Endothelial cell (in vitro differentiated cells): ENCODE measurements at regions not wholly inside any gene's neighbourhood (a gene's known extent, or its start where the extent isn't known, plus 50 kb on each side); places are given as distances from the start of the nearest gene placed in this dataset.

Experiments used
- DNase-seq: peaks from one replicate; pipeline ENCODE4 v3.0.0; 2021; ENCODE audit warnings: low spot score
- H3K27ac Mint-ChIP-seq: one replicate; pipeline ENCODE4 v1.8.0; 2021; ENCODE audit warnings: mixed read lengths, inconsistent platforms; ENCODE audit not compliant: unreplicated experiment
- H3K27me3 Mint-ChIP-seq: one replicate; pipeline ENCODE4 v1.8.0; 2021; ENCODE audit warnings: mild to moderate bottlenecking, moderate library complexity, mixed read lengths, inconsistent platforms; ENCODE audit not compliant: unreplicated experiment
- H3K36me3 Mint-ChIP-seq: one replicate; pipeline ENCODE4 v1.8.0; 2021; ENCODE audit warnings: mild to moderate bottlenecking, low read depth, mixed read lengths, inconsistent platforms; ENCODE audit not compliant: unreplicated experiment
- H3K4me1 Mint-ChIP-seq: one replicate; pipeline ENCODE4 v1.8.0; 2021; ENCODE audit warnings: mild to moderate bottlenecking, mixed read lengths, inconsistent platforms; ENCODE audit not compliant: unreplicated experiment
- H3K4me3 Mint-ChIP-seq: one replicate; pipeline ENCODE4 v1.8.0; 2021; ENCODE audit warnings: mild to moderate bottlenecking, mixed read lengths, inconsistent platforms; ENCODE audit not compliant: unreplicated experiment
- H3K9me3 Mint-ChIP-seq: one replicate; pipeline ENCODE4 v1.8.0; 2021; ENCODE audit warnings: mixed read lengths, inconsistent platforms; ENCODE audit not compliant: unreplicated experiment
- TF ChIP-seq, protein P1 (sequence below): fragments of 200-600 bp; sonication (generic); IDR thresholded peaks from one replicate; pipeline ENCODE4 v1.5.0; 2021; ENCODE audit warnings: antibody characterized with exemption; ENCODE audit not compliant: unreplicated experiment

GRCh38 chr2:15855766-15856260, 84.5 kb upstream of the MYCN start:
- Mint-ChIP-seq H3K27ac (no peak overlapping the region), H3K27me3 (no peaks in the 10 kb centered on the region), H3K36me3 (no peaks in the 10 kb centered on the region), H3K9me3 (no peaks in the 10 kb centered on the region), H3K4me3 (no peak overlapping the region), H3K4me1 (no peaks in the 10 kb centered on the region)
- TF ChIP-seq, protein P1, sequence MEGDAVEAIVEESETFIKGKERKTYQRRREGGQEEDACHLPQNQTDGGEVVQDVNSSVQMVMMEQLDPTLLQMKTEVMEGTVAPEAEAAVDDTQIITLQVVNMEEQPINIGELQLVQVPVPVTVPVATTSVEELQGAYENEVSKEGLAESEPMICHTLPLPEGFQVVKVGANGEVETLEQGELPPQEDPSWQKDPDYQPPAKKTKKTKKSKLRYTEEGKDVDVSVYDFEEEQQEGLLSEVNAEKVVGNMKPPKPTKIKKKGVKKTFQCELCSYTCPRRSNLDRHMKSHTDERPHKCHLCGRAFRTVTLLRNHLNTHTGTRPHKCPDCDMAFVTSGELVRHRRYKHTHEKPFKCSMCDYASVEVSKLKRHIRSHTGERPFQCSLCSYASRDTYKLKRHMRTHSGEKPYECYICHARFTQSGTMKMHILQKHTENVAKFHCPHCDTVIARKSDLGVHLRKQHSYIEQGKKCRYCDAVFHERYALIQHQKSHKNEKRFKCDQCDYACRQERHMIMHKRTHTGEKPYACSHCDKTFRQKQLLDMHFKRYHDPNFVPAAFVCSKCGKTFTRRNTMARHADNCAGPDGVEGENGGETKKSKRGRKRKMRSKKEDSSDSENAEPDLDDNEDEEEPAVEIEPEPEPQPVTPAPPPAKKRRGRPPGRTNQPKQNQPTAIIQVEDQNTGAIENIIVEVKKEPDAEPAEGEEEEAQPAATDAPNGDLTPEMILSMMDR: no peak
- no peak for DNase-seq

DNA sequence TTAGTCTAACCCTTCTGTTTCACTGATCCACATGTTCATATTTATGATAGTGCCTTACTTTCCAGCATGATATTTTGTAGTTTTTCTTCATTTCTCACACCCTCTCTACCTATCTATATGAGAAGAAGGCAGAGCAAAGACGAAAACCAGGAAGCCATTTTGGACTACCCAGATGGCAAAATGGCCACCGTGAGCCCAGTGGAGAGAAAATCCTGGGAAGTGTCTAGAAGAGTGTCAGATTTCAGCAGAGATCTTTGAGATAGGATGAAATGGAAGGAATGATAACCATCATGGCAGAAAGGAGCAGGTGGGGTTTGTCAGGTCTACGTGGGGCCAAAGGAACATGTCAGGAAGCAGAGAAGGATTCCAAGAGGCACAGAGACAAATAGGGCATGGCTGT, 84.0 kb upstream of the MYCN start:
- Mint-ChIP-seq H3K4me1 (no peaks in the 10 kb centered on the region), H3K4me3 (no peak overlapping the region), H3K27ac (no peak overlapping the region), H3K9me3 (no peaks in the 10 kb centered on the region), H3K27me3 (no peaks in the 10 kb centered on the region), H3K36me3 (no peaks in the 10 kb centered on the region)
- TF ChIP-seq, protein P1: no peak
- no peak for DNase-seq

- Mint-ChIP-seq H3K4me3 (no peak overlapping the region), H3K27ac (no peak overlapping the region), H3K27me3 (no peaks in the 10 kb centered on the region)
Measured at GRCh38 chr2:15858466-15858865, 81.9 kb upstream of the MYCN start.

GRCh38 chr2:15860051-15860663, 80.2 kb upstream of the MYCN start:
- no peak for DNase-seq
- TF ChIP-seq, protein P1: no peak
- Mint-ChIP-seq H3K27me3 (no peaks in the 10 kb centered on the region), H3K4me3 (no peak overlapping the region), H3K36me3 (no peaks in the 10 kb centered on the region), H3K4me1 (no peaks in the 10 kb centered on the region), H3K27ac (no peak overlapping the region), H3K9me3 (no peaks in the 10 kb centered on the region)

More at GRCh38 chr2:15858466-15858865, 81.9 kb upstream of the MYCN start:
- no peaks in the 10 kb centered on the region for H3K4me1 Mint-ChIP-seq
- TF ChIP-seq, protein P1: no peak
- H3K36me3 Mint-ChIP-seq: no peaks in the 10 kb centered on the region
- no peaks in the 10 kb centered on the region for H3K9me3 Mint-ChIP-seq
- no peak for DNase-seq

DNA sequence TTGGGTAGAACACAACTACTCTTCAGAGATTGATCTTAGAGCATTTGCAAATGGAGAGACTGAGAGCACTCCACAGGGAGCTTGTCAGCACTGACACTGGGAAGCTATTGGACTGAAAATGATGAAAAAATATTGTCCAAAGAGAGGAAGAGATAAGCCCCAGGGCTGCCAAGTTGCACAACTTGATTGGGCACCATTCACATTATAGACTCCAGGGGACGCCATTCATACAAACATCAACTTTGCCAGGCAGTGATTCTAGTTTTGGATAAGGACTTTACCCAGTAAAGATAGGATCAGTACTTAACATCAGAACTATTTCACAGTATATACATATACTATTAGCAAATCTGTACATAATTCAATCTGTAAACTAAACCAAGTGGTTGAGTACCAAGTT, 79.6 kb upstream of the MYCN start:
- Mint-ChIP-seq H3K4me3 (no peak overlapping the region), H3K4me1 (no peaks in the 10 kb centered on the region), H3K27ac (no peak overlapping the region), H3K27me3 (no peaks in the 10 kb centered on the region), H3K36me3 (no peaks in the 10 kb centered on the region), H3K9me3 (no peaks in the 10 kb centered on the region)
- no peak for DNase-seq
- TF ChIP-seq, protein P1: no peak
